ENCODE measurements at regions not wholly inside any gene's neighbourhood (a gene's known extent, or its start where the extent isn't known, plus 50 kb on each side); places are given as distances from the start of the nearest gene placed in this dataset.

- TF ChIP-seq CTCF (IDR thresholded peaks at IDR 0.05) (no peak), EZH2 (IDR thresholded peaks at IDR 0.05) (no peak), EZH2phosphoT487 (IDR thresholded peaks at IDR 0.05) (no peak)
Measured at GRCh38 chr2:8278709-8279354, 403.0 kb upstream of the ID2 start.
